ENCODE measurements at regions not wholly inside any gene's neighbourhood (a gene's known extent, or its start where the extent isn't known, plus 50 kb on each side); places are given as distances from the start of the nearest gene placed in this dataset.

DNA sequence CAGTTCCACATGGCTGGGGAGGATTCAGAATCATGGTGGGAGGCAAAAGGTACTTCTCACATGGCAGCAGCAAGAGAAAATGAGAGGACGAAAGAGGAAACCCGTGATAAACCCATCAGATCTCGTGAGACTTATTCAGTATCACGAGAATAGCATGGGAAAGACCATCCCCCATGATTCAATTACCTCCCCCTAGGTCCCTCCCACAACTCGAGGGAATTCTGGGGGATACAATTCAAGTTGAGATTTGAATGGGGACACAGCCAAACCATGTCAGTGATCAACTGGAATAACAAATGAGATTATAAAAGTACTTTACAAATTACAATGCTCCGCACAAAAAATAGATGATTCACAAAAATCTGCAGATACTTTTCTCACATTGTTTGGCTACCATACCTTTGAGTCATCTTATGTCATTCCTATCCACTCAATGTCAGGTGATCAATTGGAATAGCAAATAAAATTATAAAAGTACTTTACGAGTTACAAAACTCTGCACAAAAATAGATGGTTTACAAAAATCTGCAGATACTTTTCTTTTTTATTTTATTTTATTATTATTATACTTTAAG lies 338.9 kb downstream of the C12orf50 start:
- TF ChIP-seq, protein P1, sequence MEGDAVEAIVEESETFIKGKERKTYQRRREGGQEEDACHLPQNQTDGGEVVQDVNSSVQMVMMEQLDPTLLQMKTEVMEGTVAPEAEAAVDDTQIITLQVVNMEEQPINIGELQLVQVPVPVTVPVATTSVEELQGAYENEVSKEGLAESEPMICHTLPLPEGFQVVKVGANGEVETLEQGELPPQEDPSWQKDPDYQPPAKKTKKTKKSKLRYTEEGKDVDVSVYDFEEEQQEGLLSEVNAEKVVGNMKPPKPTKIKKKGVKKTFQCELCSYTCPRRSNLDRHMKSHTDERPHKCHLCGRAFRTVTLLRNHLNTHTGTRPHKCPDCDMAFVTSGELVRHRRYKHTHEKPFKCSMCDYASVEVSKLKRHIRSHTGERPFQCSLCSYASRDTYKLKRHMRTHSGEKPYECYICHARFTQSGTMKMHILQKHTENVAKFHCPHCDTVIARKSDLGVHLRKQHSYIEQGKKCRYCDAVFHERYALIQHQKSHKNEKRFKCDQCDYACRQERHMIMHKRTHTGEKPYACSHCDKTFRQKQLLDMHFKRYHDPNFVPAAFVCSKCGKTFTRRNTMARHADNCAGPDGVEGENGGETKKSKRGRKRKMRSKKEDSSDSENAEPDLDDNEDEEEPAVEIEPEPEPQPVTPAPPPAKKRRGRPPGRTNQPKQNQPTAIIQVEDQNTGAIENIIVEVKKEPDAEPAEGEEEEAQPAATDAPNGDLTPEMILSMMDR (IDR thresholded peaks at IDR 0.05): no peak
- TF ChIP-seq POLR2AphosphoS5 (IDR thresholded peaks at IDR 0.05): no peak

Data from prostate gland (tissue), 2 donors.